Tibial nerve (tissue), 4 donors: ENCODE measurements at regions not wholly inside any gene's neighbourhood (a gene's known extent, or its start where the extent isn't known, plus 50 kb on each side); places are given as distances from the start of the nearest gene placed in this dataset.
"Not testable (repeated sequence)": the region's sequence is repeated elsewhere in the genome, so short reads cannot be mapped to it uniquely, and the experiment has no call there.

Experiments used
- EP300 ChIP-seq, 2 donors: sonication (generic); formaldehyde crosslinking; IDR thresholded peaks; one replicate each; pipeline ENCODE4 v1.6.1; 2017; ENCODE audit warnings: antibody characterized with exemption in 2 of 2, mild to moderate bottlenecking in 1 of 2
- TF ChIP-seq, protein P1 (sequence below), 5 experiments: fragments of 200-600 bp in 3 of 5; fragments of 450-650 bp in 2 of 5; sonication (generic) in 3 of 5; IDR thresholded peaks; one replicate each; pipeline ENCODE4 v1.5.1; 2016 to 2019; ENCODE audit warnings: antibody characterized with exemption in 5 of 5, mild to moderate bottlenecking in 3 of 5, moderate library complexity in 2 of 5

DNA sequence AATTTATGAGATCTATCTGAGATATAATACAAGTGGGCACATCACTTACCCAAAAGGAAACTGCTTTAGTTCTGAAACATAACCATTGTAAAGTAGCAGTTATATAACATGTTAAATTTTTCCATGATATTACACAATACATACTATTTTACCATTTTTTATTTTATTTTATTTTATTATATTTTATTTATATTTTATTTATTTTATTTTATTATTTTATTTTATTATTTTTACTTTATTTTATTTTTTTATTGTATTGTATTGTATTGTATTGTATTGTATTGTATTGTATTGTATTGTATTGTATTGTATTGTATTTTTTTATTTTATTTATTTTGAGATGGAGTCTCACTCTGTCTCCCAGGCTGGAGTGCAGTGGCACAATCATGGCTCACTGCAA is 1095.9 kb downstream of the SUCLG1 start:
- TF ChIP-seq EP300 (IDR thresholded peaks at IDR 0.05): not testable (repeated sequence)
- TF ChIP-seq, protein P1, sequence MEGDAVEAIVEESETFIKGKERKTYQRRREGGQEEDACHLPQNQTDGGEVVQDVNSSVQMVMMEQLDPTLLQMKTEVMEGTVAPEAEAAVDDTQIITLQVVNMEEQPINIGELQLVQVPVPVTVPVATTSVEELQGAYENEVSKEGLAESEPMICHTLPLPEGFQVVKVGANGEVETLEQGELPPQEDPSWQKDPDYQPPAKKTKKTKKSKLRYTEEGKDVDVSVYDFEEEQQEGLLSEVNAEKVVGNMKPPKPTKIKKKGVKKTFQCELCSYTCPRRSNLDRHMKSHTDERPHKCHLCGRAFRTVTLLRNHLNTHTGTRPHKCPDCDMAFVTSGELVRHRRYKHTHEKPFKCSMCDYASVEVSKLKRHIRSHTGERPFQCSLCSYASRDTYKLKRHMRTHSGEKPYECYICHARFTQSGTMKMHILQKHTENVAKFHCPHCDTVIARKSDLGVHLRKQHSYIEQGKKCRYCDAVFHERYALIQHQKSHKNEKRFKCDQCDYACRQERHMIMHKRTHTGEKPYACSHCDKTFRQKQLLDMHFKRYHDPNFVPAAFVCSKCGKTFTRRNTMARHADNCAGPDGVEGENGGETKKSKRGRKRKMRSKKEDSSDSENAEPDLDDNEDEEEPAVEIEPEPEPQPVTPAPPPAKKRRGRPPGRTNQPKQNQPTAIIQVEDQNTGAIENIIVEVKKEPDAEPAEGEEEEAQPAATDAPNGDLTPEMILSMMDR (IDR thresholded peaks at IDR 0.05): not testable (repeated sequence)
